Fibroblast of villous mesenchyme (primary cell): ENCODE measurements at regions not wholly inside any gene's neighbourhood (a gene's known extent, or its start where the extent isn't known, plus 50 kb on each side); places are given as distances from the start of the nearest gene placed in this dataset.
"Not testable (repeated sequence)": the region's sequence is repeated elsewhere in the genome, so short reads cannot be mapped to it uniquely, and the experiment has no call there.

Experiments
- DNase-seq: peaks from one replicate; pipeline ENCODE4 v3.0.0-alpha.2; 2010; ENCODE audit warnings: low read depth
- H3K4me3 ChIP-seq: 2 replicates; pipeline ENCODE4 v1.5.1; 2011; ENCODE audit warnings: low read depth, mild to moderate bottlenecking, low read length
- CTCF ChIP-seq: IDR thresholded peaks from 2 replicates; pipeline ENCODE4 v1.5.1; 2012; ENCODE audit warnings: low read depth, mild to moderate bottlenecking, low read length; ENCODE audit not compliant: insufficient read depth

- DNase-seq, result no peak
- H3K4me3 ChIP-seq, result no peak overlapping the region
- TF ChIP-seq CTCF, result no peak
Observed at GRCh38 chr4:103853627-103854026, 133.8 kb upstream of the TACR3 start.

GRCh38 chr4:103853146-103853545 lies 133.4 kb upstream of the TACR3 start:
- no peak for DNase-seq
- no peak overlapping the region for H3K4me3 ChIP-seq
- no peak for TF ChIP-seq CTCF

GRCh38 chr4:103845075-103845474 lies 125.3 kb upstream of the TACR3 start:
- no peak overlapping the region for H3K4me3 ChIP-seq
- no peak for DNase-seq
- TF ChIP-seq CTCF, result no peak

- no peak for DNase-seq
Observed at GRCh38 chr4:103842637-103843239, 123.0 kb upstream of the TACR3 start.

GRCh38 chr4:103842076-103842475 lies 122.3 kb upstream of the TACR3 start:
- H3K4me3 ChIP-seq, result no peak overlapping the region
- no peak for TF ChIP-seq CTCF
- no peak for DNase-seq

More at GRCh38 chr4:103842637-103843239, 123.0 kb upstream of the TACR3 start:
- TF ChIP-seq CTCF, result no peak
- no peak overlapping the region for H3K4me3 ChIP-seq

GRCh38 chr4:103810308-103810707 lies 90.5 kb upstream of the TACR3 start:
- not testable (repeated sequence) for H3K4me3 ChIP-seq, DNase-seq

GRCh38 chr4:103802766-103803165 lies 83.0 kb upstream of the TACR3 start:
- no peak overlapping the region for H3K4me3 ChIP-seq
- TF ChIP-seq CTCF, result no peak
- DNase-seq, result no peak
